NCI-H345 treated with DMSO at 0.1 percent for 48 hours (cell line): ENCODE measurements at regions not wholly inside any gene's neighbourhood (a gene's known extent, or its start where the extent isn't known, plus 50 kb on each side); places are given as distances from the start of the nearest gene placed in this dataset.

Source experiments
- DNase-seq: peaks from one replicate; lab custom pipeline; 2025; ENCODE audit not compliant: unreplicated experiment; lab: John Stamatoyannopoulos, UW

- no peak for DNase-seq
These were observed 90.1 kb upstream of the LGALSL start for GRCh38 chr2:64363848-64364247.

GRCh38 chr2:64367444-64368232 lies 86.3 kb upstream of the LGALSL start:
- DNase-seq = no peak

GRCh38 chr2:64369706-64370105 lies 84.3 kb upstream of the LGALSL start:
- no peak for DNase-seq

- no peak for DNase-seq
These were observed 82.2 kb upstream of the LGALSL start for GRCh38 chr2:64371727-64372126.

- DNase-seq = no peak
These were observed 79.3 kb upstream of the LGALSL start for GRCh38 chr2:64374686-64375085.

- DNase-seq = no peak
These were observed 77.0 kb upstream of the LGALSL start for GRCh38 chr2:64376926-64377325.

- DNase-seq = no peak
These were observed 74.8 kb upstream of the LGALSL start for GRCh38 chr2:64379186-64379585.

GRCh38 chr2:64380853-64381527 lies 73.0 kb upstream of the LGALSL start:
- DNase-seq = no peak

GRCh38 chr2:64383016-64383591 lies 70.9 kb upstream of the LGALSL start:
- DNase-seq = no peak

- no peak for DNase-seq
These were observed 70.1 kb upstream of the LGALSL start for GRCh38 chr2:64383881-64384280.

GRCh38 chr2:64386676-64387075 lies 67.3 kb upstream of the LGALSL start:
- no peak for DNase-seq

- DNase-seq = no peak
These were observed 63.4 kb upstream of the LGALSL start for GRCh38 chr2:64390586-64390985.

- no peak for DNase-seq
These were observed 62.5 kb upstream of the LGALSL start for GRCh38 chr2:64391424-64391823.

- DNase-seq = no peak
These were observed 62.0 kb upstream of the LGALSL start for GRCh38 chr2:64391940-64392339.

GRCh38 chr2:64392529-64392928 lies 61.4 kb upstream of the LGALSL start:
- DNase-seq = no peak

GRCh38 chr2:64393383-64394010 lies 60.5 kb upstream of the LGALSL start:
- no peak for DNase-seq

GRCh38 chr2:64394153-64394552 lies 59.8 kb upstream of the LGALSL start:
- no peak for DNase-seq

- no peak for DNase-seq
These were observed 58.0 kb upstream of the LGALSL start for GRCh38 chr2:64396001-64396400.

GRCh38 chr2:64396551-64396950 lies 57.4 kb upstream of the LGALSL start:
- no peak for DNase-seq

GRCh38 chr2:64398516-64399129 lies 55.3 kb upstream of the LGALSL start:
- no peak for DNase-seq

GRCh38 chr2:64399521-64399920 lies 54.4 kb upstream of the LGALSL start:
- DNase-seq = no peak
